K562 (cell line): ENCODE measurements at regions not wholly inside any gene's neighbourhood (a gene's known extent, or its start where the extent isn't known, plus 50 kb on each side); places are given as distances from the start of the nearest gene placed in this dataset.

Source experiments
- CHCHD3 ChIP-seq: fragments of 250-450 bp; sonication (Bioruptor Pico); IDR thresholded peaks from 2 replicates; pipeline ENCODE4 v2.1.2; 2022; ENCODE audit warnings: mild to moderate bottlenecking
- FOS ChIP-seq: IDR thresholded peaks from 3 replicates; pipeline ENCODE4 v1.6.1; 2011; ENCODE audit not compliant: insufficient read length; ENCODE audit errors: extremely low read depth
- HDAC3 ChIP-seq: fragments of 450-650 bp; IDR thresholded peaks from 2 replicates; pipeline ENCODE4 v1.6.1; 2018; ENCODE audit warnings: borderline replicate concordance, mild to moderate bottlenecking, moderate library complexity; ENCODE audit not compliant: partially characterized antibody
- NRF1 ChIP-seq, 2 experiments: fragments of 450-650 bp; IDR thresholded peaks in 1 of 2; conservative IDR thresholded peaks in 1 of 2; 2 replicates each; pipeline ENCODE4 v1.6.1; 2014; ENCODE audit warnings: mild to moderate bottlenecking in 2 of 2
- RAD21 ChIP-seq, 2 experiments: fragments of 250-450 bp in 1 of 2; fragments of 450-650 bp in 1 of 2; sonication (Bioruptor Pico) in 1 of 2; formaldehyde crosslinking in 1 of 2; IDR thresholded peaks in 1 of 2; conservative IDR thresholded peaks in 1 of 2; 2 replicates each; pipeline versions ENCODE4 v1.4.0 to v1.8.0; 2020 to 2022; ENCODE audit warnings: mild to moderate bottlenecking in 2 of 2, moderate library complexity in 1 of 2
- RBM34 ChIP-seq: fragments of 200-400 bp; formaldehyde crosslinking; IDR thresholded peaks from 2 replicates; pipeline ENCODE4 v1.6.1; 2018; ENCODE audit warnings: low read length, borderline replicate concordance; ENCODE audit not compliant: insufficient read depth
- TARDBP ChIP-seq: fragments of 450-650 bp; IDR thresholded peaks from 2 replicates; pipeline ENCODE4 v1.6.1; 2016
- ZBTB8A ChIP-seq: fragments of 450-650 bp; IDR thresholded peaks from 2 replicates; pipeline ENCODE4 v1.6.1; 2018; ENCODE audit warnings: mild to moderate bottlenecking, moderate library complexity; ENCODE audit not compliant: partially characterized antibody
- TF ChIP-seq, protein P1 (sequence below): fragments of 450-650 bp; IDR thresholded peaks from 2 replicates; pipeline ENCODE4 v1.6.1; 2017; ENCODE audit warnings: antibody characterized with exemption, mild to moderate bottlenecking
- TF ChIP-seq, protein P2 (sequence below): sonication (generic); formaldehyde crosslinking; IDR thresholded peaks from 2 replicates; pipeline ENCODE4 v1.8.0; 2023; ENCODE audit warnings: mild to moderate bottlenecking, missing genetic modification reagents
- TF ChIP-seq, protein P3 (sequence below): sonication (generic); formaldehyde crosslinking; IDR thresholded peaks from 2 replicates; pipeline ENCODE4 v1.8.1; 2023; ENCODE audit warnings: mild to moderate bottlenecking, missing genetic modification reagents
- TF ChIP-seq, protein P4 (sequence below): fragments of 450-650 bp; IDR thresholded peaks from 2 replicates; pipeline ENCODE4 v1.7.1; 2018; ENCODE audit warnings: mild to moderate bottlenecking, low read depth; ENCODE audit not compliant: partially characterized antibody
- TF ChIP-seq, protein P5 (sequence below): conservative IDR thresholded peaks from 2 replicates; pipeline ENCODE4 v1.6.1; 2011; ENCODE audit warnings: low read depth, mild to moderate bottlenecking, low read length; ENCODE audit not compliant: control insufficient read depth

DNA sequence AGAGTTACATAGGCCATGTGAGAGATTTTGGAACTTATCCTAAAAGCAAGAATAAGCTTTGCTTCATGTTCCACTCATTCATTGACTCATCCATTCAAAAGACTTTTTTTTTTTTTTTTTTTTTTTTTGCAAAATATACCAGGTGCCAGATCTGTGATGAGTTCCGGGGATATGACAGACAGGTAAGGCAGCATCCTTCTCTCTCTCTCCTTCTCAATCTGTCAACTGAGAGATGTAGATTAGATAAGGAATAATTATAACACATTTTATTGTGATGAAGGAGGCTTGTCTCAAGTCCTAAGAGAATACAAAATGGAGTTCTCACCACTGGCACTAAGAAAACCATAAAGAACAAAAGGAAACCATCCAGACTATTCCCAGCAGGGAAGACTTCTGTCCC is 190.2 kb upstream of the CPEB2 start (continued):
- TF ChIP-seq, protein P1, sequence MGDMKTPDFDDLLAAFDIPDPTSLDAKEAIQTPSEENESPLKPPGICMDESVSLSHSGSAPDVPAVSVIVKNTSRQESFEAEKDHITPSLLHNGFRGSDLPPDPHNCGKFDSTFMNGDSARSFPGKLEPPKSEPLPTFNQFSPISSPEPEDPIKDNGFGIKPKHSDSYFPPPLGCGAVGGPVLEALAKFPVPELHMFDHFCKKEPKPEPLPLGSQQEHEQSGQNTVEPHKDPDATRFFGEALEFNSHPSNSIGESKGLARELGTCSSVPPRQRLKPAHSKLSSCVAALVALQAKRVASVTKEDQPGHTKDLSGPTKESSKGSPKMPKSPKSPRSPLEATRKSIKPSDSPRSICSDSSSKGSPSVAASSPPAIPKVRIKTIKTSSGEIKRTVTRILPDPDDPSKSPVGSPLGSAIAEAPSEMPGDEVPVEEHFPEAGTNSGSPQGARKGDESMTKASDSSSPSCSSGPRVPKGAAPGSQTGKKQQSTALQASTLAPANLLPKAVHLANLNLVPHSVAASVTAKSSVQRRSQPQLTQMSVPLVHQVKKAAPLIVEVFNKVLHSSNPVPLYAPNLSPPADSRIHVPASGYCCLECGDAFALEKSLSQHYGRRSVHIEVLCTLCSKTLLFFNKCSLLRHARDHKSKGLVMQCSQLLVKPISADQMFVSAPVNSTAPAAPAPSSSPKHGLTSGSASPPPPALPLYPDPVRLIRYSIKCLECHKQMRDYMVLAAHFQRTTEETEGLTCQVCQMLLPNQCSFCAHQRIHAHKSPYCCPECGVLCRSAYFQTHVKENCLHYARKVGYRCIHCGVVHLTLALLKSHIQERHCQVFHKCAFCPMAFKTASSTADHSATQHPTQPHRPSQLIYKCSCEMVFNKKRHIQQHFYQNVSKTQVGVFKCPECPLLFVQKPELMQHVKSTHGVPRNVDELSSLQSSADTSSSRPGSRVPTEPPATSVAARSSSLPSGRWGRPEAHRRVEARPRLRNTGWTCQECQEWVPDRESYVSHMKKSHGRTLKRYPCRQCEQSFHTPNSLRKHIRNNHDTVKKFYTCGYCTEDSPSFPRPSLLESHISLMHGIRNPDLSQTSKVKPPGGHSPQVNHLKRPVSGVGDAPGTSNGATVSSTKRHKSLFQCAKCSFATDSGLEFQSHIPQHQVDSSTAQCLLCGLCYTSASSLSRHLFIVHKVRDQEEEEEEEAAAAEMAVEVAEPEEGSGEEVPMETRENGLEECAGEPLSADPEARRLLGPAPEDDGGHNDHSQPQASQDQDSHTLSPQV, result no peak
- TF ChIP-seq RBM34 (no peak), HDAC3 (no peak), RAD21 (CRISPR knock-in tag; conservative IDR thresholded peaks at IDR 0.05 in 1 of 2, IDR thresholded peaks at IDR 0.05 in 1 of 2) (no peak), TARDBP (no peak), FOS (no peak), ZBTB8A (no peak), CHCHD3 (no peak), NRF1 (conservative IDR thresholded peaks at IDR 0.05 in 1 of 2, IDR thresholded peaks at IDR 0.05 in 1 of 2) (no peak)
- TF ChIP-seq, protein P2, sequence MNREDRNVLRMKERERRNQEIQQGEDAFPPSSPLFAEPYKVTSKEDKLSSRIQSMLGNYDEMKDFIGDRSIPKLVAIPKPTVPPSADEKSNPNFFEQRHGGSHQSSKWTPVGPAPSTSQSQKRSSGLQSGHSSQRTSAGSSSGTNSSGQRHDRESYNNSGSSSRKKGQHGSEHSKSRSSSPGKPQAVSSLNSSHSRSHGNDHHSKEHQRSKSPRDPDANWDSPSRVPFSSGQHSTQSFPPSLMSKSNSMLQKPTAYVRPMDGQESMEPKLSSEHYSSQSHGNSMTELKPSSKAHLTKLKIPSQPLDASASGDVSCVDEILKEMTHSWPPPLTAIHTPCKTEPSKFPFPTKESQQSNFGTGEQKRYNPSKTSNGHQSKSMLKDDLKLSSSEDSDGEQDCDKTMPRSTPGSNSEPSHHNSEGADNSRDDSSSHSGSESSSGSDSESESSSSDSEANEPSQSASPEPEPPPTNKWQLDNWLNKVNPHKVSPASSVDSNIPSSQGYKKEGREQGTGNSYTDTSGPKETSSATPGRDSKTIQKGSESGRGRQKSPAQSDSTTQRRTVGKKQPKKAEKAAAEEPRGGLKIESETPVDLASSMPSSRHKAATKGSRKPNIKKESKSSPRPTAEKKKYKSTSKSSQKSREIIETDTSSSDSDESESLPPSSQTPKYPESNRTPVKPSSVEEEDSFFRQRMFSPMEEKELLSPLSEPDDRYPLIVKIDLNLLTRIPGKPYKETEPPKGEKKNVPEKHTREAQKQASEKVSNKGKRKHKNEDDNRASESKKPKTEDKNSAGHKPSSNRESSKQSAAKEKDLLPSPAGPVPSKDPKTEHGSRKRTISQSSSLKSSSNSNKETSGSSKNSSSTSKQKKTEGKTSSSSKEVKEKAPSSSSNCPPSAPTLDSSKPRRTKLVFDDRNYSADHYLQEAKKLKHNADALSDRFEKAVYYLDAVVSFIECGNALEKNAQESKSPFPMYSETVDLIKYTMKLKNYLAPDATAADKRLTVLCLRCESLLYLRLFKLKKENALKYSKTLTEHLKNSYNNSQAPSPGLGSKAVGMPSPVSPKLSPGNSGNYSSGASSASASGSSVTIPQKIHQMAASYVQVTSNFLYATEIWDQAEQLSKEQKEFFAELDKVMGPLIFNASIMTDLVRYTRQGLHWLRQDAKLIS (CRISPR knock-in tag), result no peak
- TF ChIP-seq, protein P3, sequence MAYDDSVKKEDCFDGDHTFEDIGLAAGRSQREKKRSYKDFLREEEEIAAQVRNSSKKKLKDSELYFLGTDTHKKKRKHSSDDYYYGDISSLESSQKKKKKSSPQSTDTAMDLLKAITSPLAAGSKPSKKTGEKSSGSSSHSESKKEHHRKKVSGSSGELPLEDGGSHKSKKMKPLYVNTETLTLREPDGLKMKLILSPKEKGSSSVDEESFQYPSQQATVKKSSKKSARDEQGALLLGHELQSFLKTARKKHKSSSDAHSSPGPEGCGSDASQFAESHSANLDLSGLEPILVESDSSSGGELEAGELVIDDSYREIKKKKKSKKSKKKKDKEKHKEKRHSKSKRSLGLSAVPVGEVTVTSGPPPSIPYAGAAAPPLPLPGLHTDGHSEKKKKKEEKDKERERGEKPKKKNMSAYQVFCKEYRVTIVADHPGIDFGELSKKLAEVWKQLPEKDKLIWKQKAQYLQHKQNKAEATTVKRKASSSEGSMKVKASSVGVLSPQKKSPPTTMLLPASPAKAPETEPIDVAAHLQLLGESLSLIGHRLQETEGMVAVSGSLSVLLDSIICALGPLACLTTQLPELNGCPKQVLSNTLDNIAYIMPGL (CRISPR knock-in tag), result no peak
- TF ChIP-seq, protein P4, sequence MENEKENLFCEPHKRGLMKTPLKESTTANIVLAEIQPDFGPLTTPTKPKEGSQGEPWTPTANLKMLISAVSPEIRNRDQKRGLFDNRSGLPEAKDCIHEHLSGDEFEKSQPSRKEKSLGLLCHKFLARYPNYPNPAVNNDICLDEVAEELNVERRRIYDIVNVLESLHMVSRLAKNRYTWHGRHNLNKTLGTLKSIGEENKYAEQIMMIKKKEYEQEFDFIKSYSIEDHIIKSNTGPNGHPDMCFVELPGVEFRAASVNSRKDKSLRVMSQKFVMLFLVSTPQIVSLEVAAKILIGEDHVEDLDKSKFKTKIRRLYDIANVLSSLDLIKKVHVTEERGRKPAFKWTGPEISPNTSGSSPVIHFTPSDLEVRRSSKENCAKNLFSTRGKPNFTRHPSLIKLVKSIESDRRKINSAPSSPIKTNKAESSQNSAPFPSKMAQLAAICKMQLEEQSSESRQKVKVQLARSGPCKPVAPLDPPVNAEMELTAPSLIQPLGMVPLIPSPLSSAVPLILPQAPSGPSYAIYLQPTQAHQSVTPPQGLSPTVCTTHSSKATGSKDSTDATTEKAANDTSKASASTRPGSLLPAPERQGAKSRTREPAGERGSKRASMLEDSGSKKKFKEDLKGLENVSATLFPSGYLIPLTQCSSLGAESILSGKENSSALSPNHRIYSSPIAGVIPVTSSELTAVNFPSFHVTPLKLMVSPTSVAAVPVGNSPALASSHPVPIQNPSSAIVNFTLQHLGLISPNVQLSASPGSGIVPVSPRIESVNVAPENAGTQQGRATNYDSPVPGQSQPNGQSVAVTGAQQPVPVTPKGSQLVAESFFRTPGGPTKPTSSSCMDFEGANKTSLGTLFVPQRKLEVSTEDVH, result no peak
- TF ChIP-seq, protein P5, sequence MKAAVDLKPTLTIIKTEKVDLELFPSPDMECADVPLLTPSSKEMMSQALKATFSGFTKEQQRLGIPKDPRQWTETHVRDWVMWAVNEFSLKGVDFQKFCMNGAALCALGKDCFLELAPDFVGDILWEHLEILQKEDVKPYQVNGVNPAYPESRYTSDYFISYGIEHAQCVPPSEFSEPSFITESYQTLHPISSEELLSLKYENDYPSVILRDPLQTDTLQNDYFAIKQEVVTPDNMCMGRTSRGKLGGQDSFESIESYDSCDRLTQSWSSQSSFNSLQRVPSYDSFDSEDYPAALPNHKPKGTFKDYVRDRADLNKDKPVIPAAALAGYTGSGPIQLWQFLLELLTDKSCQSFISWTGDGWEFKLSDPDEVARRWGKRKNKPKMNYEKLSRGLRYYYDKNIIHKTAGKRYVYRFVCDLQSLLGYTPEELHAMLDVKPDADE, result no peak
